ENCODE measurements at regions not wholly inside any gene's neighbourhood (a gene's known extent, or its start where the extent isn't known, plus 50 kb on each side); places are given as distances from the start of the nearest gene placed in this dataset.

DNA sequence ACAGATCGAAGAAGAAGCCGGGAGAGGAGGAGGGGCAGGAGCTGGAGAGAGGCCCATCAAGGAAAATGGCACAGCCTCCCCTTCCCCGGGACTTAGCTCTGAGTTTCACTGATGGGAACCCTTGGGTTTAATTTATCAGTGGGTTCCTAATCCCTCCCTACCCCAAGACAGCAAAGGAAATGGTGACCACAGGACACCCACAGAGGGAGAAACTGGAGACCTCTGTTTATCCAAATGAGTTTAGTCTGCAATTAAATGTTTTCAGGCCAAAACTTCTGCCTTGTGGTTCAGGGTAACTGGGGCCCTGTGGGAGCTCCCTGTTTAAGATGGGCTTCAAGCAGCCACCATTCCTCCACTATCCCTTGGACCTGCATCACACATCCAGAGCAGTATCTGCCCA, 190.8 kb upstream of the TOPAZ1 start:
- intact Hi-C loops (cut with micrococcal nuclease) (no loop called here), dilution Hi-C loops (cut with HindIII; ENCODE audit: low sequenced_read_pairs, unreplicated experiment) (no loop called here), in situ Hi-C loops (cut with MboI; ENCODE audit: low sequenced_read_pairs) (no loop called here)
- Histone ChIP-seq H2BK20ac (ENCODE audit: low read depth, low read length) (no peak overlapping the region), H2BK5ac (ENCODE audit: low read depth, low read length, poor library complexity, severe bottlenecking) (no peak overlapping the region), H3K14ac (replicated peaks; ENCODE audit: low read depth, low read length) (no peak overlapping the region), H3K4me3 (ENCODE audit: insufficient read depth, low read depth, low read length) (no peak overlapping the region), H4K8ac (ENCODE audit: low read depth in 2 of 2, low read length in 2 of 2) (no peak overlapping the region), H3K56ac (ENCODE audit: extremely low read depth, insufficient read depth, low read length) (no peak overlapping the region), H4K91ac (ENCODE audit: insufficient read depth, low read depth, low read length) (no peak overlapping the region), H3K36me3 (ENCODE audit: control insufficient read depth, insufficient read depth, low read length) (no peaks in the 10 kb centered on the region), H3K9me3 (ENCODE audit: control insufficient read depth, insufficient read depth, low read length) (no peaks in the 10 kb centered on the region), H3K18ac (ENCODE audit: low read depth, low read length) (no peak overlapping the region), H2BK15ac (ENCODE audit: low read depth, low read length) (no peak overlapping the region), H4K5ac (ENCODE audit: low read depth, low read length) (no peak overlapping the region), H3K27me3 (ENCODE audit: control insufficient read depth, insufficient read depth, low read length) (peaks cover 37% of the 10 kb centered on the region), H3K4me2 (ENCODE audit: low read depth, low read length) (no peak overlapping the region), H3K9ac (ENCODE audit: low read depth, low read length) (no peak overlapping the region), H3K4ac (ENCODE audit: low read depth, low read length) (no peak overlapping the region), H3K27ac (ENCODE audit: insufficient read depth, low read length) (no peak overlapping the region), H3K9me1 (ENCODE audit: insufficient read depth, low read length) (no peaks in the 10 kb centered on the region), H3K4me1 (ENCODE audit: control insufficient read depth, insufficient read depth, low read length) (no peaks in the 10 kb centered on the region), H4K20me1 (ENCODE audit: insufficient read depth, low read length) (no peaks in the 10 kb centered on the region), H2AK5ac (ENCODE audit: low read depth, low read length) (no peak overlapping the region), H2AK9ac (replicated peaks; ENCODE audit: low read depth, low read length, poor library complexity) (no peak overlapping the region), H3K79me1 (ENCODE audit: low read depth in 1 of 2, low read length in 2 of 2) (no peaks in the 10 kb centered on the region), H2BK120ac (ENCODE audit: low read depth, low read length) (no peak overlapping the region), H3K23ac (ENCODE audit: low read depth, low read length) (no peak overlapping the region), H2AFZ (replicated peaks; ENCODE audit: low read length, poor library complexity) (no peak overlapping the region)
- ChIA-PET CTCF (no interaction called here), POLR2A (ENCODE audit: unreplicated experiment) (no interaction called here)
- TF ChIP-seq POLR2A (IDR thresholded peaks at IDR 0.05; ENCODE audit: low read depth, low read length) (no peak), MXI1 (IDR thresholded peaks at IDR 0.05; ENCODE audit: borderline replicate concordance, low read depth, low read length) (no peak), SMC3 (IDR thresholded peaks at IDR 0.05; ENCODE audit: low read depth, low read length) (no peak), NFE2L2 (IDR thresholded peaks at IDR 0.05; ENCODE audit: low read depth, low read length) (no peak), RAD21 (IDR thresholded peaks at IDR 0.05; ENCODE audit: low read length) (no peak), MAFK (IDR thresholded peaks at IDR 0.05; ENCODE audit: low read depth, low read length) (no peak), RFX5 (IDR thresholded peaks at IDR 0.05; ENCODE audit: low read depth, low read length) (no peak), CHD1 (IDR thresholded peaks at IDR 0.05; ENCODE audit: low read depth, low read length) (no peak), RCOR1 (IDR thresholded peaks at IDR 0.05; ENCODE audit: insufficient replicate concordance, low read length) (no peak), FOS (IDR thresholded peaks at IDR 0.05; ENCODE audit: low read depth, low read length) (no peak), BHLHE40 (IDR thresholded peaks at IDR 0.05; ENCODE audit: low read depth, low read length) (no peak), CEBPB (IDR thresholded peaks at IDR 0.05; ENCODE audit: low read depth, low read length) (no peak)
- TF ChIP-seq, protein P1, sequence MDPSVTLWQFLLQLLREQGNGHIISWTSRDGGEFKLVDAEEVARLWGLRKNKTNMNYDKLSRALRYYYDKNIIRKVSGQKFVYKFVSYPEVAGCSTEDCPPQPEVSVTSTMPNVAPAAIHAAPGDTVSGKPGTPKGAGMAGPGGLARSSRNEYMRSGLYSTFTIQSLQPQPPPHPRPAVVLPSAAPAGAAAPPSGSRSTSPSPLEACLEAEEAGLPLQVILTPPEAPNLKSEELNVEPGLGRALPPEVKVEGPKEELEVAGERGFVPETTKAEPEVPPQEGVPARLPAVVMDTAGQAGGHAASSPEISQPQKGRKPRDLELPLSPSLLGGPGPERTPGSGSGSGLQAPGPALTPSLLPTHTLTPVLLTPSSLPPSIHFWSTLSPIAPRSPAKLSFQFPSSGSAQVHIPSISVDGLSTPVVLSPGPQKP (IDR thresholded peaks at IDR 0.05; ENCODE audit: borderline replicate concordance, low read depth, low read length) = no peak
- TF ChIP-seq, protein P2, sequence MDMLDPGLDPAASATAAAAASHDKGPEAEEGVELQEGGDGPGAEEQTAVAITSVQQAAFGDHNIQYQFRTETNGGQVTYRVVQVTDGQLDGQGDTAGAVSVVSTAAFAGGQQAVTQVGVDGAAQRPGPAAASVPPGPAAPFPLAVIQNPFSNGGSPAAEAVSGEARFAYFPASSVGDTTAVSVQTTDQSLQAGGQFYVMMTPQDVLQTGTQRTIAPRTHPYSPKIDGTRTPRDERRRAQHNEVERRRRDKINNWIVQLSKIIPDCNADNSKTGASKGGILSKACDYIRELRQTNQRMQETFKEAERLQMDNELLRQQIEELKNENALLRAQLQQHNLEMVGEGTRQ (IDR thresholded peaks at IDR 0.05; ENCODE audit: low read depth, low read length) = no peak
- WGBS, 2 experiments (ENCODE audit: extremely low coverage in 2 of 2, insufficient read length in 1 of 2) = no CpG with 5 or more reads among the region's 3 CpGs
- ATAC-seq (ENCODE audit: low read depth) (no peak), DNase-seq (no peak)
- BruUV-seq (replicated peaks) = no TSS peak

Data from IMR-90 (cell line).